PFSK-1 (cell line): ENCODE measurements at regions not wholly inside any gene's neighbourhood (a gene's known extent, or its start where the extent isn't known, plus 50 kb on each side); places are given as distances from the start of the nearest gene placed in this dataset.

Experiments used
- FOXP2 ChIP-seq: optimal IDR thresholded peaks from 2 replicates; pipeline ENCODE3; 2011; ENCODE audit warnings: borderline replicate concordance, control low read depth, inconsistent platforms; ENCODE audit not compliant: insufficient read depth; ENCODE audit errors: extremely low read length, extremely low read depth
- POLR2AphosphoS5 ChIP-seq: IDR thresholded peaks from 2 replicates; pipeline ENCODE4 v1.6.1; 2012; ENCODE audit warnings: low read depth, mild to moderate bottlenecking, control low read depth, low read length, moderate library complexity
- REST ChIP-seq, 2 experiments: IDR thresholded peaks; 2 replicates each; pipeline versions ENCODE4 v1.6.1 to v1.8.0; 2011 to 2012; ENCODE audit warnings: low read depth in 2 of 2, low read length in 2 of 2, control low read depth in 1 of 2, inconsistent platforms in 1 of 2, mild to moderate bottlenecking in 1 of 2, moderate library complexity in 1 of 2; ENCODE audit not compliant: insufficient read depth in 1 of 2
- TAF1 ChIP-seq: IDR thresholded peaks from 2 replicates; pipeline ENCODE4 v1.6.1; 2012; ENCODE audit warnings: low read length, control low read depth, borderline replicate concordance; ENCODE audit not compliant: insufficient read depth

- no peak for TF ChIP-seq POLR2AphosphoS5
- no peak for TF ChIP-seq REST (IDR thresholded peaks at IDR 0.05; ENCODE audit: insufficient read depth in 1 of 2, low read depth in 2 of 2, low read length in 2 of 2)
- TF ChIP-seq TAF1 = no peak
- TF ChIP-seq FOXP2 = no peak
Observed at GRCh38 chr15:86001200-86001599, 78.5 kb upstream of the AGBL1 start.
